ENCODE measurements at regions not wholly inside any gene's neighbourhood (a gene's known extent, or its start where the extent isn't known, plus 50 kb on each side); places are given as distances from the start of the nearest gene placed in this dataset.

GRCh38 chr5:133696006-133696584 is 83.8 kb upstream of the FSTL4 start:
- Histone ChIP-seq H3K9me3 (ENCODE audit: control insufficient read depth, insufficient read depth, low read depth, low read length) (no peaks in the 10 kb centered on the region), H3K4me3 (ENCODE audit: low read depth in 2 of 2, low read length in 2 of 2) (no peak overlapping the region), H3K27me3 (ENCODE audit: control insufficient read depth, insufficient read depth, low read length) (peaks cover 5% of the 10 kb centered on the region), H3K4me1 (ENCODE audit: control insufficient read depth, insufficient read depth, low read length) (no peaks in the 10 kb centered on the region), H3K36me3 (ENCODE audit: control insufficient read depth, insufficient read depth, low read length) (no peaks in the 10 kb centered on the region), H3K27ac (ENCODE audit: low read length) (no peak overlapping the region)
- TF ChIP-seq REST (IDR thresholded peaks at IDR 0.05; ENCODE audit: insufficient read depth in 1 of 2, low read depth in 2 of 2, low read length in 1 of 2) = no peak
- no peak for TF ChIP-seq CTCF (IDR thresholded peaks at IDR 0.05)
- no peak for TF ChIP-seq TCF7L2 (IDR thresholded peaks at IDR 0.05; ENCODE audit: low read depth, low read length)
- TF ChIP-seq SIN3A (IDR thresholded peaks at IDR 0.05; ENCODE audit: borderline replicate concordance, insufficient read depth, low read depth, low read length) = no peak
- no peak for TF ChIP-seq POLR2AphosphoS5 (IDR thresholded peaks at IDR 0.05; ENCODE audit: low read depth, low read length)
- intact Hi-C loops (cut with micrococcal nuclease; ENCODE audit: unreplicated experiment) = no loop called here
- DNase-seq (ENCODE audit: low read depth, low spot score) (no peak), ATAC-seq (no peak)
- ChIA-PET POLR2A (no interaction called here), CTCF (no interaction called here)
- BruUV-seq (replicated peaks) = no TSS peak
- in situ Hi-C loops (cut with HindIII; ENCODE audit: low pct_unique_long_range_greater_than_20kb, low sequenced_read_pairs) = no loop called here

GRCh38 chr5:133694181-133694831 is 82.0 kb upstream of the FSTL4 start:
- Histone ChIP-seq H3K27ac (ENCODE audit: low read length) (no peak overlapping the region), H3K27me3 (ENCODE audit: control insufficient read depth, insufficient read depth, low read length) (peaks cover 17% of the 10 kb centered on the region), H3K4me1 (ENCODE audit: control insufficient read depth, insufficient read depth, low read length) (no peaks in the 10 kb centered on the region), H3K36me3 (ENCODE audit: control insufficient read depth, insufficient read depth, low read length) (no peaks in the 10 kb centered on the region), H3K9me3 (ENCODE audit: control insufficient read depth, insufficient read depth, low read depth, low read length) (no peaks in the 10 kb centered on the region), H3K4me3 (ENCODE audit: low read depth in 2 of 2, low read length in 2 of 2) (no peak overlapping the region)
- ChIA-PET CTCF (no interaction called here), POLR2A (no interaction called here)
- no TSS peak for BruUV-seq (replicated peaks)
- in situ Hi-C loops (cut with HindIII; ENCODE audit: low pct_unique_long_range_greater_than_20kb, low sequenced_read_pairs) = no loop called here
- DNase-seq (ENCODE audit: low read depth, low spot score) (no peak), ATAC-seq (no peak)
- intact Hi-C loops (cut with micrococcal nuclease; ENCODE audit: unreplicated experiment) = no loop called here
- TF ChIP-seq CTCF (IDR thresholded peaks at IDR 0.05) = no peak
- TF ChIP-seq POLR2AphosphoS5 (IDR thresholded peaks at IDR 0.05; ENCODE audit: low read depth, low read length) = no peak
- no peak for TF ChIP-seq TCF7L2 (IDR thresholded peaks at IDR 0.05; ENCODE audit: low read depth, low read length)
- TF ChIP-seq SIN3A (IDR thresholded peaks at IDR 0.05; ENCODE audit: borderline replicate concordance, insufficient read depth, low read depth, low read length) = no peak
- no peak for TF ChIP-seq REST (IDR thresholded peaks at IDR 0.05; ENCODE audit: insufficient read depth in 1 of 2, low read depth in 2 of 2, low read length in 1 of 2)

All from Panc1 (cell line).